ENCODE measurements at regions not wholly inside any gene's neighbourhood (a gene's known extent, or its start where the extent isn't known, plus 50 kb on each side); places are given as distances from the start of the nearest gene placed in this dataset.

GRCh38 chr11:123306531-123306930 is 111.5 kb upstream of the CLMP start:
- TF ChIP-seq CTCF (conservative IDR thresholded peaks at IDR 0.05 in 1 of 2, IDR thresholded peaks at IDR 0.05 in 1 of 2; ENCODE audit: low read depth in 1 of 2, low read length in 2 of 2) = no peak
- no peak for TF ChIP-seq EZH2 (IDR thresholded peaks at IDR 0.05; ENCODE audit: low read length, missing control alignments)

All from fibroblast of lung (primary cell).